ENCODE measurements at regions not wholly inside any gene's neighbourhood (a gene's known extent, or its start where the extent isn't known, plus 50 kb on each side); places are given as distances from the start of the nearest gene placed in this dataset.

DNA sequence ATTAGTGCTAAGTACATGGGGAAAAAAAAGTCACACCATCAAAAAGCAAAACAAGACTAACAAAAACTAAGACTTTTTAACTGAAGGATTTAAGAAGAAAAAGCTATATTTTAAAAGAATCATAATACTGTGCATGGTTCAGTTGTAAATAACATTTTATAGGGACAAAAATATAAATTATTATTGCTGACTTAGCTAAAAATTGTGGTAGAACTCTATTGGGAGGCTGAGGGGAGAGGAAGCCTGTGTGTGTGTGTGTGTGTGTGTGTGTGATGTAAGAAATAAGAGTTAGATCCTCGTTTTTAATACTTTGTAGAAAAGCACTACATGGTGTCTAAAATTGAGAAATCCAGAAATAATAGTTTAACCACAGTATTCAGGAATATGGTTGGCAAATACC lies 1950.9 kb upstream of the TENM3 start:
- TF ChIP-seq POLR2A (IDR thresholded peaks at IDR 0.05) = no peak
- TF ChIP-seq, protein P1, sequence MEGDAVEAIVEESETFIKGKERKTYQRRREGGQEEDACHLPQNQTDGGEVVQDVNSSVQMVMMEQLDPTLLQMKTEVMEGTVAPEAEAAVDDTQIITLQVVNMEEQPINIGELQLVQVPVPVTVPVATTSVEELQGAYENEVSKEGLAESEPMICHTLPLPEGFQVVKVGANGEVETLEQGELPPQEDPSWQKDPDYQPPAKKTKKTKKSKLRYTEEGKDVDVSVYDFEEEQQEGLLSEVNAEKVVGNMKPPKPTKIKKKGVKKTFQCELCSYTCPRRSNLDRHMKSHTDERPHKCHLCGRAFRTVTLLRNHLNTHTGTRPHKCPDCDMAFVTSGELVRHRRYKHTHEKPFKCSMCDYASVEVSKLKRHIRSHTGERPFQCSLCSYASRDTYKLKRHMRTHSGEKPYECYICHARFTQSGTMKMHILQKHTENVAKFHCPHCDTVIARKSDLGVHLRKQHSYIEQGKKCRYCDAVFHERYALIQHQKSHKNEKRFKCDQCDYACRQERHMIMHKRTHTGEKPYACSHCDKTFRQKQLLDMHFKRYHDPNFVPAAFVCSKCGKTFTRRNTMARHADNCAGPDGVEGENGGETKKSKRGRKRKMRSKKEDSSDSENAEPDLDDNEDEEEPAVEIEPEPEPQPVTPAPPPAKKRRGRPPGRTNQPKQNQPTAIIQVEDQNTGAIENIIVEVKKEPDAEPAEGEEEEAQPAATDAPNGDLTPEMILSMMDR (IDR thresholded peaks at IDR 0.05) = no peak
